ENCODE measurements at regions not wholly inside any gene's neighbourhood (a gene's known extent, or its start where the extent isn't known, plus 50 kb on each side); places are given as distances from the start of the nearest gene placed in this dataset.
A peak's percentile ranks its signal among the peaks of the same experiment; 100 is the strongest.

DNA sequence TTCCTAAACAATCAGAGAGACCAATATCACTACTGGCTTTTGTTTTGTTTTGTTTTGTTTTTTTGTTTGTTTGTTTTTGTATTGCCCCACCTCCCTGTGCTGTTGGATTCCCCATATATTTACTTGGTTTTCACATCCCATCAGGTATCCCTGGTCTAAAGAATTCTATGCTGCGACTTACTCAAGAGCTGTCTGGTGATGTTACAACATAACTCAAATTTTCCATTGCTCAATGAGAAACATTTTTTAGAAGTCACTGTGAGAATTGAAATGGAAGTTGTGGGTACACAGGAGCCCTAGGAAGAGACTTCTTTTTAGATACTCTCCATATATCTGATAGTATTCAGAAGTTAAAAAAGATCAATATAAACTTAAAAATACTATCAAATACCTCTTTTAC is 181.4 kb downstream of the KLF5 start:
- H2AFZ ChIP-seq (ENCODE audit: low read length, unreplicated experiment), result no peak overlapping the region
- no peaks in the 10 kb centered on the region for H3K4me1 ChIP-seq (ENCODE audit: control insufficient read depth, insufficient read depth, low read length, unreplicated experiment)
- H3K4me3 ChIP-seq (ENCODE audit: low read depth, low read length), result no peak overlapping the region
- H3K79me2 ChIP-seq (ENCODE audit: control insufficient read depth, insufficient read depth, low read length, unreplicated experiment), result no peaks in the 10 kb centered on the region
- no peaks in the 10 kb centered on the region for H3K27me3 ChIP-seq (ENCODE audit: insufficient read depth, low read length)
- H3K27ac ChIP-seq (ENCODE audit: low read depth, low read length), result no peak overlapping the region
- H3K36me3 ChIP-seq (ENCODE audit: insufficient read depth, low read length), result no peaks in the 10 kb centered on the region

- no peak overlapping the region for H3K27ac ChIP-seq (ENCODE audit: low read depth, low read length)
Measured at GRCh38 chr13:73235385-73235784, 176.6 kb downstream of the KLF5 start.

DNA sequence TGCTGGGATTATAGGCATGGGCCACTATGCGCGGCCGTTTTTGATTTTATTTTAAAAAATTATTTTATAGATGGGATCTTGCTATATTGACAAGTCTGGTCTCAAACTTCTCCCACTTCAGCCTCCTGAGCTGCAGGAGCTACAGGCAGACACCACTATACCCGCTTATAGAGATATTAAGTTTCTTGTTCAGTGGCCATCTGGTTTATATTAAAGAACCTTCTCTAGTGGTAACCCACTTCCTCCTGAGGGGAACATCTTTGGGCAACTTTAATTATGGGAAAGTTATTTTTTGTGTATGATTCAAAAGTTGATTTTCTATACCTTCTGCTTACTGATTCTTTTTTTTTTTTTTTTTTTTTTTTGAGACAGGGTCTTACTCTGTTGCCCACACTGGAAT is 172.7 kb downstream of the KLF5 start:
- Histone ChIP-seq H3K4me1 (ENCODE audit: control insufficient read depth, insufficient read depth, low read length, unreplicated experiment) (peaks cover 4% of the 10 kb centered on the region), H3K4me3 (ENCODE audit: low read depth, low read length) (no peak overlapping the region), H3K27me3 (ENCODE audit: insufficient read depth, low read length) (no peaks in the 10 kb centered on the region), H3K36me3 (ENCODE audit: insufficient read depth, low read length) (no peaks in the 10 kb centered on the region), H2AFZ (ENCODE audit: low read length, unreplicated experiment) (no peak overlapping the region), H3K27ac (ENCODE audit: low read depth, low read length) (no peak overlapping the region), H3K79me2 (ENCODE audit: control insufficient read depth, insufficient read depth, low read length, unreplicated experiment) (no peaks in the 10 kb centered on the region)

More at GRCh38 chr13:73235385-73235784, 176.6 kb downstream of the KLF5 start:
- Histone ChIP-seq H3K79me2 (ENCODE audit: control insufficient read depth, insufficient read depth, low read length, unreplicated experiment) (no peaks in the 10 kb centered on the region), H3K4me1 (ENCODE audit: control insufficient read depth, insufficient read depth, low read length, unreplicated experiment) (no peaks in the 10 kb centered on the region), H3K27me3 (ENCODE audit: insufficient read depth, low read length) (no peaks in the 10 kb centered on the region), H2AFZ (ENCODE audit: low read length, unreplicated experiment) (no peak overlapping the region), H3K4me3 (ENCODE audit: low read depth, low read length) (no peak overlapping the region), H3K36me3 (ENCODE audit: insufficient read depth, low read length) (no peaks in the 10 kb centered on the region)

DNA sequence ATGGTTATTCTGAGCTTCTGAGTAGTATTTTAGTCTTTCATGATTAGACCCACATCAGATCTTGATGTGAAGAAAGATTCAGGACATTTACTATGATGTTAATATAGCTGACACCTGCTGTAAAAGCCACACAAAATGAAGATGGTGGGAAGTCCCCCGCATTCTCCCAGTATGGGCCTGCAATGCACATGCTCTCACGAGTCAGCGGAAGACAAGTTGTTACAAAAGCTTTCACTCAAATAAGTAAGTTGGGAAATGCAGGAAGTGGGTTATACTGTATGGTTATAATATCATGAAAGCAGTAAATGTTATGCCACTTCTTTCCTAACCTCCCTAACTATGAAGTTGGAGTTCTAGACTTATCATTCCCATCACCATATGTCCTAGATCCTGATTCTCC is 171.9 kb downstream of the KLF5 start:
- Histone ChIP-seq H2AFZ (ENCODE audit: low read length, unreplicated experiment) (no peak overlapping the region), H3K4me1 (ENCODE audit: control insufficient read depth, insufficient read depth, low read length, unreplicated experiment) (peaks cover 4% of the 10 kb centered on the region), H3K79me2 (ENCODE audit: control insufficient read depth, insufficient read depth, low read length, unreplicated experiment) (no peaks in the 10 kb centered on the region), H3K27me3 (ENCODE audit: insufficient read depth, low read length) (no peaks in the 10 kb centered on the region), H3K36me3 (ENCODE audit: insufficient read depth, low read length) (no peaks in the 10 kb centered on the region), H3K4me3 (ENCODE audit: low read depth, low read length) (no peak overlapping the region), H3K27ac (ENCODE audit: low read depth, low read length) (no peak overlapping the region)

DNA sequence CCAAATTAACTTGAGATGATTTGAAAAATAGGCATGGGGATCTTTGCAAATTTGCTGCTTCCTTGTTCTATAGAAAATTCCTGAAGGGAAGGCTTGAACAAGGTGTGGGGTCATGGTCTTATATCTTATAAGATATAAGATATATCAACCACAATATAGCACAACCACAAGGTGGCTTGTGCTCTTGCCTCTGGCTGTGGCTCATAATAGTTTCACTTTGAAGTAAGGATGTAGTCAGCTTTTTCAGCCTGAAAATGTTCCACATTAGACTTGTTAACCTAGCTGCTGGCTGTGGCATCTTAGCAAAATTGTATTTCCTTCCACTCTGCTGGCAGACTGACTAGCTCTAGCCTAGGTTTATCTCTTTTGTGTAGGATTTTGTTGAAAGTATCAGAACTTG is 169.7 kb downstream of the KLF5 start:
- peak overlapping the region; percentile 66 for H2AFZ ChIP-seq (ENCODE audit: low read length, unreplicated experiment)
- peaks cover 4% of the 10 kb centered on the region for H3K4me1 ChIP-seq (ENCODE audit: control insufficient read depth, insufficient read depth, low read length, unreplicated experiment)
- H3K27ac ChIP-seq (ENCODE audit: low read depth, low read length), result no peak overlapping the region
- no peak overlapping the region for H3K4me3 ChIP-seq (ENCODE audit: low read depth, low read length)
- H3K79me2 ChIP-seq (ENCODE audit: control insufficient read depth, insufficient read depth, low read length, unreplicated experiment), result no peaks in the 10 kb centered on the region
- no peaks in the 10 kb centered on the region for H3K27me3 ChIP-seq (ENCODE audit: insufficient read depth, low read length)
- H3K36me3 ChIP-seq (ENCODE audit: insufficient read depth, low read length), result no peaks in the 10 kb centered on the region

- no peak overlapping the region for H2AFZ ChIP-seq (ENCODE audit: low read length, unreplicated experiment)
- no peaks in the 10 kb centered on the region for H3K79me2 ChIP-seq (ENCODE audit: control insufficient read depth, insufficient read depth, low read length, unreplicated experiment)
- H3K27me3 ChIP-seq (ENCODE audit: insufficient read depth, low read length), result no peaks in the 10 kb centered on the region
- H3K4me1 ChIP-seq (ENCODE audit: control insufficient read depth, insufficient read depth, low read length, unreplicated experiment), result peaks cover 4% of the 10 kb centered on the region
- H3K27ac ChIP-seq (ENCODE audit: low read depth, low read length), result no peak overlapping the region
- H3K4me3 ChIP-seq (ENCODE audit: low read depth, low read length), result no peak overlapping the region
- H3K36me3 ChIP-seq (ENCODE audit: insufficient read depth, low read length), result no peaks in the 10 kb centered on the region
Measured at GRCh38 chr13:73225990-73226389, 167.2 kb downstream of the KLF5 start.

DNA sequence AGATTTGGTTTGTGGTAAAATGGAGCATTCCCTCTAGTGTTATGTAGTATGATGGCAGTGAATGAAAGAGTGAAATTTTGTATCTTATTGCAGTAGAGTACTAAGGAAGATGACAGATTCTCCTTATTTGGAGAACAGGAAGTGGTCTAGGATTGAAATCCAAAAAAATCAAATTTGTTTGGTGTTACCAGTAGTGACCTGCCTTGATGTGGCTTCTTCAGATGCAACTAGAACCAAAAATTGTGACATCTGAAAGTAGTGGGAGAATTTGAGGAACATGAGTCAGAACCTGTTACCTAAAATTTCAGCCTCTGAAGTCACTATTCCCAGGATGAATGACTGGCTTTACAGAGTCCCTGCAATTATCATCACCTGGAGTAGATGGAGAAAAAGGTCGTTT is 165.9 kb downstream of the KLF5 start:
- 0 out of 2 replicates have a peak overlapping the region, but pooled peaks have one; percentile 23 for H3K27ac ChIP-seq (ENCODE audit: low read depth, low read length)
- no peaks in the 10 kb centered on the region for H3K36me3 ChIP-seq (ENCODE audit: insufficient read depth, low read length)
- no peak overlapping the region for H3K4me3 ChIP-seq (ENCODE audit: low read depth, low read length)
- H3K27me3 ChIP-seq (ENCODE audit: insufficient read depth, low read length), result no peaks in the 10 kb centered on the region
- no peaks in the 10 kb centered on the region for H3K79me2 ChIP-seq (ENCODE audit: control insufficient read depth, insufficient read depth, low read length, unreplicated experiment)
- peaks cover 4% of the 10 kb centered on the region for H3K4me1 ChIP-seq (ENCODE audit: control insufficient read depth, insufficient read depth, low read length, unreplicated experiment)
- no peak overlapping the region for H2AFZ ChIP-seq (ENCODE audit: low read length, unreplicated experiment)

DNA sequence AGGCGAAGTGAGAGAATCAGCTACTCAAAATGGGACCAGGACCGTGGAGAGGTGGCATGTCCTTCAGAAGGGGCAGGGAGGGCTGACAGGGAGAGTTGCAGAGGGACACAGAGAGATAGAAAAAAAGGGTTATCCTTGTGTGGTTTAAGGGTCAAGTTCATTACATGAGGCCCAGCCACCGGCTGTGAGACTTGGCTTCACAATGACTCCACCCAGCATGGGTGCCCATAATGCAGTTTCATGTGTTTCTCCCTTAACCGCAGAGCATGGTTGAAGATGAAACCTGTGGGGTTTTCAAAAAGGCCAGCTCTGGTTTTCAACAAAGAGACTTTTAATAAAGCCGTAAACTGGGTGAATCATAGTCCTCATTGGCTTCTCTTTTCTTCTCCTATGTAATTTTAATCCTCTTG is 164.6 kb downstream of the KLF5 start:
- no peak overlapping the region for H3K4me3 ChIP-seq (ENCODE audit: low read depth, low read length)
- H3K27me3 ChIP-seq (ENCODE audit: insufficient read depth, low read length), result no peaks in the 10 kb centered on the region
- no peaks in the 10 kb centered on the region for H3K79me2 ChIP-seq (ENCODE audit: control insufficient read depth, insufficient read depth, low read length, unreplicated experiment)
- H3K36me3 ChIP-seq (ENCODE audit: insufficient read depth, low read length), result no peaks in the 10 kb centered on the region
- no peaks in the 10 kb centered on the region for H3K4me1 ChIP-seq (ENCODE audit: control insufficient read depth, insufficient read depth, low read length, unreplicated experiment)
- H2AFZ ChIP-seq (ENCODE audit: low read length, unreplicated experiment), result no peak overlapping the region
- H3K27ac ChIP-seq (ENCODE audit: low read depth, low read length), result no peak overlapping the region

- H3K27me3 ChIP-seq (ENCODE audit: insufficient read depth, low read length), result no peaks in the 10 kb centered on the region
- no peak overlapping the region for H2AFZ ChIP-seq (ENCODE audit: low read length, unreplicated experiment)
- no peak overlapping the region for H3K27ac ChIP-seq (ENCODE audit: low read depth, low read length)
- H3K4me3 ChIP-seq (ENCODE audit: low read depth, low read length), result no peak overlapping the region
- H3K4me1 ChIP-seq (ENCODE audit: control insufficient read depth, insufficient read depth, low read length, unreplicated experiment), result no peaks in the 10 kb centered on the region
- H3K36me3 ChIP-seq (ENCODE audit: insufficient read depth, low read length), result no peaks in the 10 kb centered on the region
- no peaks in the 10 kb centered on the region for H3K79me2 ChIP-seq (ENCODE audit: control insufficient read depth, insufficient read depth, low read length, unreplicated experiment)
Measured at GRCh38 chr13:73222627-73223305, 164.0 kb downstream of the KLF5 start.

- no peaks in the 10 kb centered on the region for H3K27me3 ChIP-seq (ENCODE audit: insufficient read depth, low read length)
- no peak overlapping the region for H3K4me3 ChIP-seq (ENCODE audit: low read depth, low read length)
- no peak overlapping the region for H2AFZ ChIP-seq (ENCODE audit: low read length, unreplicated experiment)
- no peak overlapping the region for H3K27ac ChIP-seq (ENCODE audit: low read depth, low read length)
- no peaks in the 10 kb centered on the region for H3K79me2 ChIP-seq (ENCODE audit: control insufficient read depth, insufficient read depth, low read length, unreplicated experiment)
- H3K4me1 ChIP-seq (ENCODE audit: control insufficient read depth, insufficient read depth, low read length, unreplicated experiment), result peaks cover 10% of the 10 kb centered on the region
- no peaks in the 10 kb centered on the region for H3K36me3 ChIP-seq (ENCODE audit: insufficient read depth, low read length)
Measured at GRCh38 chr13:73220966-73221720, 162.3 kb downstream of the KLF5 start.

- H3K79me2 ChIP-seq (ENCODE audit: control insufficient read depth, insufficient read depth, low read length, unreplicated experiment), result no peaks in the 10 kb centered on the region
- peaks cover 10% of the 10 kb centered on the region for H3K4me1 ChIP-seq (ENCODE audit: control insufficient read depth, insufficient read depth, low read length, unreplicated experiment)
- H3K27ac ChIP-seq (ENCODE audit: low read depth, low read length), result no peak overlapping the region
- H3K36me3 ChIP-seq (ENCODE audit: insufficient read depth, low read length), result no peaks in the 10 kb centered on the region
- H3K4me3 ChIP-seq (ENCODE audit: low read depth, low read length), result no peak overlapping the region
- no peak overlapping the region for H2AFZ ChIP-seq (ENCODE audit: low read length, unreplicated experiment)
- no peaks in the 10 kb centered on the region for H3K27me3 ChIP-seq (ENCODE audit: insufficient read depth, low read length)
Measured at GRCh38 chr13:73218181-73218580, 159.4 kb downstream of the KLF5 start.
